ENCODE measurements at regions not wholly inside any gene's neighbourhood (a gene's known extent, or its start where the extent isn't known, plus 50 kb on each side); places are given as distances from the start of the nearest gene placed in this dataset.
"Not testable (repeated sequence)": the region's sequence is repeated elsewhere in the genome, so short reads cannot be mapped to it uniquely, and the experiment has no call there.

GRCh38 chr12:46567667-46568066 lies 195.1 kb upstream of the SLC38A2 start:
- DNase-seq: no peak

- DNase-seq: no peak
These were observed 190.2 kb upstream of the SLC38A2 start for GRCh38 chr12:46562625-46563225.

- not testable (repeated sequence) for DNase-seq
These were observed 189.4 kb upstream of the SLC38A2 start for GRCh38 chr12:46561769-46562624.

- no peak for DNase-seq
These were observed 188.3 kb upstream of the SLC38A2 start for GRCh38 chr12:46560874-46561273.

- no peak for DNase-seq
These were observed 187.5 kb upstream of the SLC38A2 start for GRCh38 chr12:46560089-46560488.

- DNase-seq: no peak
These were observed 186.7 kb upstream of the SLC38A2 start for GRCh38 chr12:46559311-46559710.

GRCh38 chr12:46558677-46559076 lies 186.1 kb upstream of the SLC38A2 start:
- no peak for DNase-seq

- DNase-seq: no peak
These were observed 185.2 kb upstream of the SLC38A2 start for GRCh38 chr12:46557539-46558373.

GRCh38 chr12:46556819-46557524 lies 184.4 kb upstream of the SLC38A2 start:
- no peak for DNase-seq

GRCh38 chr12:46556105-46556559 lies 183.6 kb upstream of the SLC38A2 start:
- DNase-seq: no peak

GRCh38 chr12:46555406-46555852 lies 182.9 kb upstream of the SLC38A2 start:
- no peak for DNase-seq

GRCh38 chr12:46554460-46554859 lies 181.9 kb upstream of the SLC38A2 start:
- DNase-seq: no peak

- no peak for DNase-seq
These were observed 181.3 kb upstream of the SLC38A2 start for GRCh38 chr12:46553911-46554310.

GRCh38 chr12:46553266-46553665 lies 180.7 kb upstream of the SLC38A2 start:
- no peak for DNase-seq

GRCh38 chr12:46550266-46550879 lies 177.8 kb upstream of the SLC38A2 start:
- DNase-seq: no peak

- DNase-seq: peak; percentile 41
These were observed 177.1 kb upstream of the SLC38A2 start for GRCh38 chr12:46549527-46550265.

- DNase-seq: no peak
These were observed 176.1 kb upstream of the SLC38A2 start for GRCh38 chr12:46548605-46549071.

- no peak for DNase-seq
These were observed 175.1 kb upstream of the SLC38A2 start for GRCh38 chr12:46547421-46548354.

GRCh38 chr12:46546634-46547273 lies 174.2 kb upstream of the SLC38A2 start:
- DNase-seq: no peak

- DNase-seq: not testable (repeated sequence)
These were observed 170.8 kb upstream of the SLC38A2 start for GRCh38 chr12:46543378-46543795.

Data from activated naive CD4-positive, alpha-beta T cell treated with Interleukin-2 at 50 U/mL for 16 hours (primary cell).